GM19468 (cell line): ENCODE measurements at regions not wholly inside any gene's neighbourhood (a gene's known extent, or its start where the extent isn't known, plus 50 kb on each side); places are given as distances from the start of the nearest gene placed in this dataset.
"Not testable (repeated sequence)": the region's sequence is repeated elsewhere in the genome, so short reads cannot be mapped to it uniquely, and the experiment has no call there.

ENCODE experiments used
- ATAC-seq: cut with Tn5 transposase; IDR thresholded peaks from one replicate; pipeline ENCODE4 v1.9.1; 2021; ENCODE audit warnings: mild to moderate bottlenecking, moderate library complexity, moderate number of reproducible peaks; ENCODE audit not compliant: unreplicated experiment; ENCODE audit errors: extremely low read depth

DNA sequence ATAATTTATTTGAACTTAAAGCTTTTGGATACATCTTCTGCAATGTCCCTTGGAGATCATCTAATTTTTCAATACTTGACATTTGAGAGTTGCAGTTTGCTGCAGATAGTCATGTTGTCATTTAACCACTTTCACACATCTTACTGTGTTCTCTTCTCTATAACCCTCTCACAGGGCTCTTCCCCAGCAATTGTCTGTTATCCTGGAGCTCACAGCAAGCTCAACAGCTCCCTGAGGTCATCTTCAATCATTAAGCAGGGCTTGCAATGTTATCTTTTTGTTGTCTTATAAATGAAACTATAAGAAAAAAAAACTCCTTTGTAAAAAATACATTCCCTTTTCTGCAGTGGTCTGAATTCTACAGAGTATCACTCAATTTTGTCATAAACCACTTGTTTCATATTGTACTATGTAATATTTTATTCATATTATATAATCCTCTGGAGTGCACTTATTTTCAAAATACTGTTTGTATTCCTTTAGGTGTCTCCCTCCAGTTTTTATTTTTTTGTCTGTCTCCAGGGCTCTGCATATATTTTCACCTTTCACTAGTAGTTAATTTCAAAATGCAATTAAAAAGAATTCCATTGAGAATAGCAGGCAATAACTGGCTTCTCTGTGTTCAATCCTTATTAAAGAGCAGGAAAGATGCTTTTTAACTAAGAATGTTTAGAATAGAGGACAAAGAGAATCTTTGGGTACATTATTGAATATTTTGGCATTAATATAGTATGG is 106.3 kb upstream of the ARSJ start:
- ATAC-seq, result no peak

DNA sequence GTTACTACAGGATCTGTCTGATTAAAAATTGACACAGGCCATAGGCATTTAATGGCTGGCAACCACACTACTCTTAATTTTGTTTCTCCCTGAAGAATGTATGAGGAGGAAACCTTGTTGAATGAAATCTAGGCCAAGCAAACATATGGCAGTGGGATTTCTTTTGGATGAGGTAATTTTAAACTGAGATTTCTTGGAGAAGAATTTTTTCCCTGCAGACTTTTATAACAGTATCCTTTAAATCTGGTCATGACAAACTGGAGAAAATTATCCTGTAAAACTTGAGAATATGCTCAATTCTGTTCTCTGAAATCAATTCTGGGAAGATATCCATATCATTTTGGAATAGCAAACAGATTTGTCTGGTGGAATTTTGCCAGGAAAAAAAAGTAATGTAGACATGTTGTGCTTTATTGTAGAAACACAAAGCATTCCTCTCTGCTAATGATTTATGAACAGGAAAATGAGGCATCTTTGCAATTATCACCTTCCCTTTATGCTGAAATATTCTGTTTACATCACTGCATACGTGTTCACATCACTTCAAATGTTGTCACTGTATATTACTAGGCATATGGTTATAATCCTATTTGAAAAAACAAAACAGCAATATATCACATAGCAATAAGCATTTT is 108.3 kb upstream of the ARSJ start:
- ATAC-seq, result no peak

DNA sequence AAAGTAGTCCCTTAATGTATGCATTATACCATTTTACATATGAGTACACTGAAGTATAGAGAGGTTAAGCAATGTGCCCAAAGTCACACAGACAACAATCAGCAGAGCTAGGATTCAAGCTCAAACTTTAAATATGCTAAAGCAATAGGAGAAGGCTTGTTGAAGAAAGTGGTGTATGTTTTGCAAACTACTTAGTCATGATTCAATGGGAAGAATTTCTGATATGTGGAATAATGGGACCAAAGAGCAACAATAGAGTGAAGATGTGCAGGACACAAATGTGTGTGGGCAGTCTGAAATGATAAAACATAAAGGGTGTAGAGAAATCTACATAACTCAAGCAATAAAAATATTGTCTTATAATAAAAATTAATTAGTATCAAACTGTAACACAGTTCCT is 109.0 kb upstream of the ARSJ start:
- no peak for ATAC-seq

DNA sequence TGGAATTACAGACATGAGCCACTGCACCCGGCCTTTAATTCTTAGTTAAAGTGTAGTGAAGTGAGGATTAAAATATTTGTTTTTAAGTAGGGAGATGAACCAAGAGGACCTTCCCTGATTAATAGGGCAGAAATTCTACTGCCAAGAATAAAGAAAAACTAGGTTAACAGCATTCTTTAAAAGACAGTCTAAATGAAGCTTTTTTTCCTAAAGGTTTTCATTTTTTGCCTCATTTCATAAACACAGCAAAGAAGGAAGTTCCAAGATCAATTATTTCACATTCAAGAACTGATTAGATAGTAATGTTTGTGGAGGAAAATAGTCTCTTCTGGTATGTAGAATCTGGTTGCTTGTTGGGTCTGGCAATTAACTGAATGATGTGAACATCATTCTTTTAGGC is 112.1 kb upstream of the ARSJ start:
- ATAC-seq, result no peak

DNA sequence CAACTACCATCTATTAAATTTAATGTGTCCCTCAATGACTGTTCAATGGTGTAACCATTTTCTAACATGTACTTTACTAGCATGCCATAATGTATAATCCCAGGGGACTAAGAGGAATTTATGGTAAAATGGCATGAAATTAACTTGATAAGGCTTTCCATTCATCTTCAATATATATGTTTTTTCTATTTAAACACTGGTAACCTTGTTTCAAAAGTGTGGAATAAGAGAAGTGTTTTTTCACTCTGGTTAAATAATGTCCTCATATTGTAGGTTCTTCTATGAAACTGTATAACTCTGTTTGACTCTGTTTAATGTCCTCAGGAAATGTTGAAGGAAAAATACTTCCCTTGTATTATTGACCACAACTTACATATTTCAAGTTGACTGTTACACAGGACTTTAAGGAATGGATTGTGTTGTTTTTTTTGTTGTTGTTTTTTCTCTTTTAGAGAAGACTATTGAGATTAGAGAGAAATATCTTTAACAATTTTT is 113.8 kb upstream of the ARSJ start:
- ATAC-seq, result no peak

DNA sequence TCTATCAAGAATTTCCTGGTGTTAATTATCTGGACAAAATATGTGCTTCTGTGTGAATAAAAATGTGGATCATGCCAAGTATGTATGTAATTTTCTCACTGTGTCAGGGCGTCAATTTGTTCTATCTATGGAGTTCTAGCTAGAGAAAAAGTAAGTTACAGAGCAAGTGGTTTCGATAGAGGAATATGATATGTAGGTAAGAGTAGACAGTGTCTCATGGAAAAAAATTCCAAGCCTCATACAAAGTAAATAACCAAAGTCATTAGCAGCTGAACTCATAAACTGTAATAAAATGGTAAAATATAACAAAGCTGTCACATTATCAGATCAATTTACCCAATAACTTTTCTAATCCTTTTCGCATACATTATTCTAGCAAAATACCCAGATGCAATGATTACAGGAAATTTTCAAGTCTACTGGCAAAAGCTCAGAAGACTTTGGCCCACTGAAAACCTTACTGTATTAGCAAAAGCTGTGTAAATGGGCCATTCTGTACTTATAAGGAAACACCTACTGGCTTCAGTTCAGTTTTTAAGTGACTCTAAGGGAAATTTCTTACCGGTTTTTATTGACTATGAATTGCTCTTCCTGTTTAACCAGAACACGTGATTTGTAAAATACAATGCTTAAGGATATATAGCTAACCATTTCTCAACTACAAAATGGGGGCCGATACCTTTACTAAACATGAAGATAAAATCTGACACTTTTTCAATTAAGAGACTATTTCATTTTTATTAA is 121.0 kb upstream of the ARSJ start:
- no peak for ATAC-seq

DNA sequence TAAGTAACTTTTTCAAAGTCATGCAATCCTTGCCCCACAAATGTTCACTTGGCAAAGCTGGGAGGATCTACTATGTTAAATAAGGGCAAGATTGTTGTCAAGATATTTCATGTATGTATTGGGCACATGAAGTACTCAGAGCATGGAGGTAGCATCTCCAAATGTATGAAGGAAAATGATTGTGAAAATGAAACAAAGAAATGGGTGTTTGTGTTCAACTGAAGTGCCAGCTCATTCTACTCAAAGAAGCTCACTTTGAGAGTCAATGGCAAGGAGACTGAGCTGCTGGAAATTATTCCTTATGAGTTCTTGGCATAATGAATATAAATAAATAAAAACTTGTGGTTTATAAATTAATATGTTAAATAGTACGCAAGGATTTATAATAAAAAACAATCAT is 124.5 kb upstream of the ARSJ start:
- ATAC-seq, result peak; percentile 35

DNA sequence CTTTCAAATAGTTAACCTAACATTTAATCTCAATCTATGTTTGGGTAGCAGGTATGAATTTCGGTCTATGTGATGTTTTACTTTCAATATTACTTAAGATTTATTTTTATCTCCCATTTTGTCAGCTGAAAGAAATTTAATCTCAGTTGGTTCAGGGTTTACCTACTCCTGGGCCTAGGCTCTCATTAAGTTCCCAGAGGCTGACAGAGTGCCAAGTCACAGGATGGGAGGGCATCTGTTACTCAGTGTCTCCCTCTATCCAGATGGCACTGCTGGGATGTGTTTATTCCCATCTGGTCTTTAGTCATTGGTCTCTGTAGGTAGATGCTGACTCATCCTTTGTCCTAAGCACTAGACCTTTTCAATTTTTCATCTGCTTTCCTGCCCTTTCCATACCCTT is 129.4 kb upstream of the ARSJ start:
- no peak for ATAC-seq

DNA sequence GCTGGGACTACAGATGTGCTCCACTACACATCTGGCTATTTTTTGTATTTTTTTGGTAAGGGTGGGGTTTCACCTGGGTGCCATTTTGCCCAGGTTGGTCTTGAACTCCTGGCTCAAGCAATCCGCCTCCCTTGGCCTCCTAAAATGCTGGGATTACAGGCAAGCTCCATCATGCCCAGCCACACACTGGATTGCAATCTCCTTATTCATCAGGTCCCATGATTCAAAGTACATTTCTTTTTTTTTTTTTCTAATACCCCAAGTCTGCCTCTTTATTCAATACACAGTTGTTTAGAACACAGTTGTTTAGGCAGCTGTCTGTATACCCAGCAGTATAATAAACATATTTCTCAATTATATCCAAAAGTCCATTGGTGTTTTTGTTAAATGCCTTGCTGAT is 130.3 kb upstream of the ARSJ start:
- no peak for ATAC-seq

DNA sequence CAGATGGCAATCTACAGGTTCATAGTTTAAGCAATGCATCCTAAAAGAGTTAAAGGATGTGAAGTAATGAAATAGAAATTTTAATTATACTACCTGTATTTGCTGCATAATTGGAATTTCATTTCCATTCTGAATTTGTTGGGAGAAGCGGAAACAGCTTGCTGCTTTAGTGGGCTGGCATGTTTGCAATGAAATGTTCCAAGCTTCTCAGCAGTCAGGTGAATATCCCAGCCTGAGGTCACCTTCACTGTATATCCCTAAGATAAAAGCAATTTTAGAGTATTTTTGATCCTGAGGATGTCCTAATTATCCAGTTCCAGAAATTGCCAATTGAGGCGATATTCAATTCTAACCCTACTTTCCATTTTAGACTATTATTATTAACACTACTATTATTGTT is 136.1 kb upstream of the ARSJ start:
- no peak for ATAC-seq

DNA sequence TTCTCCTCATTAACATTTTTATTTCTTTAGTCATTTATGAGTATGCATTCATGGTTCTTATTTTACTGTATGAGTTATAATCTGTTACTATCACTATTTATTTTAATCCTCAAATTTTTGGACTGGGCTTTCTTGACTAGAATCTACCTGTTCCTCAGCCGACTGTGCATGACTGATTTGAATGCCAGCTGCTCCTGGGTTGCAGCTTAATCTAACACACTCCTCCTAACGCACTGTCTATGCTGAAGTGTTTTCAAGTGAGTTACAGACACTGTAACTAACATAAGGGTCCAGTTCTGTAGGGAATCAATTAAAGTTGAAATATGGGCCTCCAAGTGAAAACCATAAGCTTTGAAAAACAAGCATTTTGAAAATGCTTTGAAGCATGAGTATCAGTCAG is 137.4 kb upstream of the ARSJ start:
- ATAC-seq, result no peak

DNA sequence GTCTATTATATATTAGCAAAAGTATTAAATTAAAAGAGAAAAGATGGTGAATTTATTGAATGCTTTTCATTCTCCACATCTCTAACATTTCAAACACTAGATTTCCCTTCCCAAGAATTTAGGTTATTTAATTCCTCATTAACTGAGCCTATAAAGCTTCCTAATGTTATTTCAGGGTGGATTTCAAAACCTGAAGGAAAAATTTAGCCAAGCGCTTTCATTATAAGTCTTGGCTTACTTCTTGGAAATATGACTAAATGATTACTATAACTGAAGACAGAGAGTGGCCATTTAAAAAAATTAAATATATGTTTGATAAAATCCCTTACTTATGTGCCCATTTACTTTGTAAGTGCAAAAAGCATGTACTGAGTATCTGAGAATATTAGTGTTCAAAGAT is 141.8 kb upstream of the ARSJ start:
- no peak for ATAC-seq

DNA sequence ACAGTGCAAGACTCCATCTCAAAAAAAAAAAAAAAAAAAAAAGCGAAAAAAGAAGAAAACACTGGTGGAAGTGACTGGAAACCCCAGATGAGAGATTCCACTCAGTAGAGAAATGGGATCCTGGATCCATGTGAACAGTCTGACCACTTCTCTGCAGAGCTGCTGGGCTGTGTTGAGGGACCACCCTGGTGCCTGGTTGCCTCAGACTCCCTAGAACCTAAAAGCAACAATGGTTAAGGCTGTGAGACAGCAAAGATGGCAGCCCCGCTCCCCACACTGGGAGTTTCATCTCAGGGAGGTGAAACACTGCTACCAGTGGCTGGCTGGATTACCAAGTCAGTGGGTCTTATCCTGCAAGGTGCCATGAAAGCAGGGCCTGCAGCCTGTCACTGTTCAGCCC is 152.8 kb upstream of the ARSJ start:
- no peak for ATAC-seq

DNA sequence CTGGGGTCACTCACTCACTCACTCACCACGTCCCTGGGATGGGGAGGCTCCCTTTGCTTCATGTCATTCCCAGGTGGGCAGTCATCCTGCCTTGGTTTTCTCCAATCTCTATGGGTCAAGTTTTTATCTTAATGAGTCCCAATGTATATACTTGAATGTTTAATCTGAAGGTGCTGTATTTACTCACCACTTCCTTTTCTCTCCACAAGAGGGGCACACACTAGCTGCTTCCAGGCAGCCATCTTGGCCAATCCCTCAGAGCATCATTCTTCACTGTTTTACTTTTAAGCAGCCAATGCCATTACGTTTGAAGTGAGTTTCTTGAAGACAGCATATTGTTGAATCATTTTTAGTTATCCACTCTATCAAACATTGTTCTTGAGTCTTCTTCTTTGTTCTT is 153.4 kb upstream of the ARSJ start:
- no peak for ATAC-seq

DNA sequence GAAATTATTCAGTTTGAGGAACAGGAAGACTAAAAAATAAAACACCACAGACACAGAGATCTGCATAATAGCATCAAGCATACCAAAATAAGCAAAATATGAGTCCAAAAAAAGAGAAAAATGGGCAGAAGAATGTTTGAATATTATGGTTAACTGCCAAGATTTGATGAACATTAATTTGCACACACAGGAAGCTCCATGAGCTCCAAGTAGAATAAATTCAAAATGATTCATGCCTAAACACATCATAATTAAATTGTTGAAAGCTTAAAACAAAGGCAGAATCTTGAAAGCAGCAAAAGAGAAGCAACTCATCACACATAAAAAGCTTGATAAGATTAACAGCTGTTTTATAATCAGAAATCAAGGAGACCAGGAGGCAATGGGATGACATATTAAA is 156.6 kb upstream of the ARSJ start:
- ATAC-seq, result no peak

DNA sequence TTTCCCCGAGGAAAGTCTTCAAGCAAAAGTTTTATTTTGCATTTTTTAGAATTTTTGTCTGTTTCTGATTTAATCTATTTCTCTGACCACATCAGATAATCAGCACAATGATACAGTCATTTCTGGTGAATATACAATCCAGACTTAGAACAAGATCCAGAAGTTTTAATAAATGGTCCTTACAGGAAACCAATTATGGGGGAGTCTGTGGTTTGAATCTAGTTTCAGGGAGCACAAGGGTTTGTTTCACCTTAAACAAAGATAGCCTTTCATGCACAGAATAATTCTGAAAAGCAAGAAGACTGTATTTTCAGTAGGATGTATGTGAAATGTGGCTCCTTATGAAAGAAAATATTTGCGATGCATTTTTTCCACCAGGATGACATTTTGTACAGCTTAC is 158.5 kb upstream of the ARSJ start:
- ATAC-seq, result no peak

DNA sequence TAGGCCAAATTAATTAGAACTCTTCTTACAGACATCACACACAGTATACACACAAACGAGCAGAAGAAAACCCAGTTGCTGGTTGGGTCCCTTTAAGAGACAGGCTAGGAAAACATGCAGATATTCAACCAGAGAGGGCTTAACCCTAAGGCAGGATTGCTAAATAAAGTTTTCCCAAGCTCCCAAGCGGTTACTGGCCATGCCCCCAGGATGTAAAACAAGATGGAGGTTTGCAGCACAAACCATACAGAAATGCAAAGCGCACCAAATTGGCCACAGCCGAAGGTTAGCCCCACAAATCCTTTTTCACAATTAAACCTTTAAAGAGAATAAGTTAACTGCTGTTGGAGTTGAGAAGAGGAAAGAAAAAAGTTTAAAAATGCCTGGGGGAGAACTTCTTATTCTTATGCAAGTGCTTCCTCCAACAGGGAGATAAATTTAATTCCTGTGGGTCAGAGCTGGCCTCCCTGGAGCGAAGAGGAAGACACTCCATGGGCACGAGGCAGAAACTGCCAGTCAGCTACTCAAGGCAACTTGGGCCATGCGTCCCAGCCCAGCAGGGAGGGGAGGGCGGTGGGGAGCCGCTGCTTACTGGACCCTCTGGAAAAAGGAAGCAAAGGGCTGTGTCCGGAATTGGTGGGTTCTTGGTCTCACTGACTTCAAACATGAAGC is 167.6 kb upstream of the ARSJ start:
- no peak for ATAC-seq

DNA sequence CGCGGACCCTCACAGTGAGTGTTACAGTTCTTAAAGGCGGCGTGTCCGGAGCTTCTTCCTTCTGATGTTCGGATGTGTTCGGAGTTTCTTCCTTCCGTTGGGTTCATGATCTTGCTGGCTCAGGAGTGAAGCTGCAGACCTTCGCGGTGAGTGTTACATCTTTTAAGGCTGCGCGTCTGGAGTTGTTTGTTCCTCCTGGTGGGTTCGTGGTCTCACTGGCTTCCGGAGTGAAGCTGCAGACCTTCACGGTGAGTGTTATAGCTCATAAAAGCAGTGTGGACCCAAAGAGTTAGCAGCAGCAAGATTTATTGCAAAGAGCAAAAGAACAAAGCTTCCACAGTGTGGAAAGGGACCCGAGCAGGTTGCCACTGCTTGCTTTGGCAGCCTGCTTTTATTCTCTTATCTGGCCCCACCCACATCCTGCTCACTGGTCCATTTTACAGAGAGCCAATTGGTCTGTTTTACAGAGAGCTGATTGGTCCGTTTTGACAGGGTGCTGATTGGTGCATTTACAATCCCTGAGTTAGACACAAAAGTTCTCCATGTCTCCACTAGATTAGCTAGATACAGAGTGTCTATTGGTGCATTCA is 168.3 kb upstream of the ARSJ start:
- not testable (repeated sequence) for ATAC-seq

DNA sequence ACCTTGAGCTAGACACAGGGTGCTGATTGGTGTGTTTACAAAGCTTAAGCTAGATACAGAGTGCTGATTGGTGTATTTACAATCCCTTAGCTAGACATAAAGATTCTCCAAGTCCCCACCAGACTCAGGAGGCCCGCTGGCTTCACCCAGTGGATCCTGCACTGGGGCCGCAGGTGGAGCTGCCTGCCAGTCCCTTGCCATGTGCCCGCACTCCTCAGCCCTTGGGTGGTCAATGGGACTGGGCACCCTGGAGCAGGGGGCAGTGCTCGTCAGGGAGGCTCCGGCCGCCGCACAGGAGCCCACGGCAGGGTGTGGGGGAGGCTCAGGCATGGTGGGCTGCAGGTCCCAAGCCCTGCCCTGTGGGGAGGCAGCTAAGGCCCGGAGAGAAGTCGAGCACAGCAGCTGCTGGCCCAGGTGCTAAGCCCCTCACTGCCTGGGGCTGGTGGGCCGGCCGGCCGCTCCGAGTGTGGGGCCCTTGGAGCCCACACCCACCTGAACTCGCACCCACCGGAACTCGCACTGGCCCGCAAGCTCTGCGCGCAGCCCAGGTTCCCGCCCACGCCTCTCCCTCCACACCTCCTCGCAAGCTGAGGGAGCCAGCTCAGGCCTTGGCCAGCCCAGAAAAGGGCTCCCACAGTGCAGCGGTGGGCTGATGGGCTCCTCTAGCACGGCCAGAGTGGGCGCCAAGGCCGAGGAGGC is 169.1 kb upstream of the ARSJ start:
- ATAC-seq, result not testable (repeated sequence)

DNA sequence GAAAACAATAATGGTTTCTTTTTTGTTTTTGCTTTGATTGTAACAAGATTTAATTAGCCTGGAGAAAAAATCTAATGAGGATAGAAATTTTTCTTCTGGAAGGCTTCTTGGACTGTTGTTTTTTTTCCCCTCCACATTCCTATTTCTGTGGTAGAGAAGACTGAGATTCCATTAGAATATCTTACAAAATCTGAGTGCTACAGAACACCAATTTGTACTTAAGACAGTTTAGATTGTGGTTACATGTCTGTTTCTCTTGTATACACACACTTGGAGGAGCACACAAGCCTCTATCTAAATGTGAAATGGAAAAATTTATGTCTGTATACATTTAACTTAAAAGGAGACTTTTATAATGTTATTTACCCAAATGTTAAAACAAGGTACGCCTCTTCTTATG is 176.9 kb upstream of the ARSJ start:
- no peak for ATAC-seq
